Endodermal cell (in vitro differentiated cells): ENCODE measurements at regions not wholly inside any gene's neighbourhood (a gene's known extent, or its start where the extent isn't known, plus 50 kb on each side); places are given as distances from the start of the nearest gene placed in this dataset.

Source experiments
- DNase-seq: peaks from one replicate; pipeline ENCODE4 v3.0.0-alpha.2; 2017
- H3K27ac ChIP-seq: 2 replicates; pipeline ENCODE4 v1.5.1; 2013; ENCODE audit warnings: mild to moderate bottlenecking, low read depth, low read length, moderate library complexity
- H3K27me3 ChIP-seq: 2 replicates; pipeline ENCODE4 v1.6.1; 2013; ENCODE audit warnings: mild to moderate bottlenecking, low read length, moderate library complexity; ENCODE audit not compliant: insufficient read depth, control insufficient read depth, poor library complexity, severe bottlenecking
- H3K36me3 ChIP-seq: 2 replicates; pipeline ENCODE4 v1.7.0; 2013; ENCODE audit warnings: mild to moderate bottlenecking, low read length, moderate library complexity; ENCODE audit not compliant: control insufficient read depth, insufficient read depth
- H3K4me1 ChIP-seq: one replicate; pipeline ENCODE4 v1.7.0; 2013; ENCODE audit warnings: low read length; ENCODE audit not compliant: control insufficient read depth, insufficient read depth
- H3K4me3 ChIP-seq: 2 replicates; pipeline ENCODE4 v1.5.1; 2013; ENCODE audit warnings: mild to moderate bottlenecking, low read length, moderate library complexity
- H3K9ac ChIP-seq: 2 replicates; pipeline ENCODE4 v1.6.1; 2013; ENCODE audit warnings: mild to moderate bottlenecking, low read length, moderate library complexity; ENCODE audit not compliant: poor library complexity, severe bottlenecking; ENCODE audit errors: extremely low read depth
- H3K9me3 ChIP-seq: 2 replicates; pipeline ENCODE4 v1.6.1; 2013; ENCODE audit warnings: mild to moderate bottlenecking, low read length, moderate library complexity; ENCODE audit not compliant: control insufficient read depth
- H3K27ac Mint-ChIP-seq: 2 replicates; pipeline ENCODE4 v1.8.0; 2020; ENCODE audit warnings: mixed read lengths
- H3K27me3 Mint-ChIP-seq: 2 replicates; pipeline ENCODE4 v1.8.0; 2021; ENCODE audit warnings: mild to moderate bottlenecking, mixed read lengths; ENCODE audit not compliant: insufficient read depth
- H3K36me3 Mint-ChIP-seq: 2 replicates; pipeline ENCODE4 v1.8.0; 2020; ENCODE audit warnings: low read depth, mixed read lengths
- H3K4me1 Mint-ChIP-seq: 2 replicates; pipeline ENCODE4 v1.8.0; 2020; ENCODE audit warnings: mixed read lengths
- H3K4me3 Mint-ChIP-seq: 2 replicates; pipeline ENCODE4 v1.8.0; 2020; ENCODE audit warnings: mild to moderate bottlenecking, moderate library complexity, mixed read lengths
- H3K9me3 Mint-ChIP-seq: 2 replicates; pipeline ENCODE4 v1.8.0; 2020; ENCODE audit warnings: mild to moderate bottlenecking, mixed read lengths
- WGBS, 2 experiments: methylation state at CpG; one replicate each; pipeline versions ENCODE4 v1.1.5 to v1.1.7; 2013; ENCODE audit warnings: missing lambda C conversion rate in 2 of 2, mixed read lengths in 1 of 2; ENCODE audit not compliant: insufficient coverage in 1 of 2, insufficient read length in 1 of 2; 5-methylcytosine and 5-hydroxymethylcytosine counted together
- TF ChIP-seq, protein P1 (sequence below): fragments of 200-600 bp; sonication (generic); conservative IDR thresholded peaks from 2 replicates; pipeline ENCODE4 v1.5.0; 2021; ENCODE audit warnings: antibody characterized with exemption, mild to moderate bottlenecking

- H3K9ac ChIP-seq = no peak overlapping the region
- Mint-ChIP-seq H3K4me1 (no peaks in the 10 kb centered on the region), H3K27ac (no peak overlapping the region), H3K27me3 (peaks cover 6% of the 10 kb centered on the region), H3K4me3 (no peak overlapping the region), H3K36me3 (no peaks in the 10 kb centered on the region), H3K9me3 (no peaks in the 10 kb centered on the region)
- peak; percentile 6 for DNase-seq
- H3K27me3 ChIP-seq = no peaks in the 10 kb centered on the region
- H3K9me3 ChIP-seq = no peaks in the 10 kb centered on the region
- H3K4me3 ChIP-seq = no peak overlapping the region
- H3K4me1 ChIP-seq = no peaks in the 10 kb centered on the region
- H3K36me3 ChIP-seq = no peaks in the 10 kb centered on the region
- no peak overlapping the region for H3K27ac ChIP-seq
- TF ChIP-seq, protein P1, sequence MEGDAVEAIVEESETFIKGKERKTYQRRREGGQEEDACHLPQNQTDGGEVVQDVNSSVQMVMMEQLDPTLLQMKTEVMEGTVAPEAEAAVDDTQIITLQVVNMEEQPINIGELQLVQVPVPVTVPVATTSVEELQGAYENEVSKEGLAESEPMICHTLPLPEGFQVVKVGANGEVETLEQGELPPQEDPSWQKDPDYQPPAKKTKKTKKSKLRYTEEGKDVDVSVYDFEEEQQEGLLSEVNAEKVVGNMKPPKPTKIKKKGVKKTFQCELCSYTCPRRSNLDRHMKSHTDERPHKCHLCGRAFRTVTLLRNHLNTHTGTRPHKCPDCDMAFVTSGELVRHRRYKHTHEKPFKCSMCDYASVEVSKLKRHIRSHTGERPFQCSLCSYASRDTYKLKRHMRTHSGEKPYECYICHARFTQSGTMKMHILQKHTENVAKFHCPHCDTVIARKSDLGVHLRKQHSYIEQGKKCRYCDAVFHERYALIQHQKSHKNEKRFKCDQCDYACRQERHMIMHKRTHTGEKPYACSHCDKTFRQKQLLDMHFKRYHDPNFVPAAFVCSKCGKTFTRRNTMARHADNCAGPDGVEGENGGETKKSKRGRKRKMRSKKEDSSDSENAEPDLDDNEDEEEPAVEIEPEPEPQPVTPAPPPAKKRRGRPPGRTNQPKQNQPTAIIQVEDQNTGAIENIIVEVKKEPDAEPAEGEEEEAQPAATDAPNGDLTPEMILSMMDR = no peak
- WGBS, 2 experiments = 98 to 100% methylated on average over 3 of the region's 3 CpGs
These were observed 280.0 kb downstream of the RPS24 start for GRCh38 chr10:78313636-78314035.

DNA sequence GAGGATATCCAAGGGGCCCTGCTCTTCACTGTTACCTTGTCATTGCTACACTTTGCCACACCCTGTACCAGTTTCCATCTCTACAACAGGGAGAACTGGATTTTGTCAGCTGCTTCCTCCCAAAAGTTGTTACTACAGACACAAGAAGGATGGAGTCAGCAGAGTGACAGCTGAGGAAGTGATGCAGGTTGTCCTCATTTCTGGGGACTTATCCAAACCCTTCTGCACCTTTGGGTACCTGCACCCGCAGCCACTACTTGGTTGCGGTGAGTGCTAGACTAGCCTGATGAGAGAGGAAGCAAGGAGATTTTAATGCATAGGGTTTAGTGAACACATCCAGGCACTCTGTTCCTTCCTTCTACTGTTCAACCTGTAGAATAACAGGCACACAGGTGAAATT, 281.0 kb downstream of the RPS24 start:
- Mint-ChIP-seq H3K27ac (no peak overlapping the region), H3K4me3 (no peak overlapping the region), H3K9me3 (no peaks in the 10 kb centered on the region), H3K27me3 (peaks cover 6% of the 10 kb centered on the region), H3K36me3 (no peaks in the 10 kb centered on the region), H3K4me1 (no peaks in the 10 kb centered on the region)
- DNase-seq = peak; percentile 20
- Histone ChIP-seq H3K27me3 (no peaks in the 10 kb centered on the region), H3K4me3 (no peak overlapping the region), H3K27ac (no peak overlapping the region), H3K36me3 (no peaks in the 10 kb centered on the region), H3K9ac (no peak overlapping the region), H3K4me1 (no peaks in the 10 kb centered on the region), H3K9me3 (no peaks in the 10 kb centered on the region)
- TF ChIP-seq, protein P1 = no peak
- 100% methylated on average over 2 of the region's 2 CpGs; no CpG with 5 or more reads in 1 of the 2 experiments for WGBS, 2 experiments

GRCh38 chr10:78316451-78316931, 282.8 kb downstream of the RPS24 start:
- WGBS, 2 experiments = 78 to 95% methylated on average over 1 of the region's 1 CpG
- Mint-ChIP-seq H3K27me3 (peaks cover 6% of the 10 kb centered on the region), H3K36me3 (no peaks in the 10 kb centered on the region), H3K9me3 (no peaks in the 10 kb centered on the region), H3K27ac (no peak overlapping the region), H3K4me1 (no peaks in the 10 kb centered on the region), H3K4me3 (no peak overlapping the region)
- peak; percentile 28 for DNase-seq
- Histone ChIP-seq H3K27ac (no peak overlapping the region), H3K27me3 (no peaks in the 10 kb centered on the region), H3K9me3 (no peaks in the 10 kb centered on the region), H3K36me3 (no peaks in the 10 kb centered on the region), H3K4me1 (no peaks in the 10 kb centered on the region), H3K9ac (no peak overlapping the region), H3K4me3 (no peak overlapping the region)
- TF ChIP-seq, protein P1 = no peak
